Rectal smooth muscle tissue (tissue), 1 donor: ENCODE measurements at regions not wholly inside any gene's neighbourhood (a gene's known extent, or its start where the extent isn't known, plus 50 kb on each side); places are given as distances from the start of the nearest gene placed in this dataset.

Source experiments
- H3K27ac ChIP-seq: one replicate; pipeline ENCODE4 v1.7.0; 2013; ENCODE audit warnings: low read depth, low read length, inconsistent platforms
- H3K27me3 ChIP-seq: one replicate; pipeline ENCODE4 v1.7.0; 2013; ENCODE audit warnings: low read length; ENCODE audit not compliant: control insufficient read depth, insufficient read depth
- H3K36me3 ChIP-seq: one replicate; pipeline ENCODE4 v1.7.0; 2013; ENCODE audit warnings: low read length; ENCODE audit not compliant: control insufficient read depth, insufficient read depth
- H3K4me1 ChIP-seq: one replicate; pipeline ENCODE4 v1.7.0; 2013; ENCODE audit warnings: low read length; ENCODE audit not compliant: control insufficient read depth, insufficient read depth
- H3K4me3 ChIP-seq: one replicate; pipeline ENCODE4 v1.7.0; 2013; ENCODE audit warnings: low read length
- H3K9ac ChIP-seq: one replicate; pipeline ENCODE4 v1.7.0; 2013; ENCODE audit warnings: low read length

GRCh38 chr13:83825676-83826075 is 56.6 kb downstream of the SLITRK1 start:
- H3K4me3 ChIP-seq: no peak overlapping the region
- no peak overlapping the region for H3K27ac ChIP-seq

GRCh38 chr13:83824560-83824959 is 57.7 kb downstream of the SLITRK1 start:
- Histone ChIP-seq H3K36me3 (no peaks in the 10 kb centered on the region), H3K4me3 (no peak overlapping the region), H3K27ac (no peak overlapping the region), H3K9ac (no peak overlapping the region), H3K27me3 (no peaks in the 10 kb centered on the region), H3K4me1 (no peaks in the 10 kb centered on the region)

More at GRCh38 chr13:83825676-83826075, 56.6 kb downstream of the SLITRK1 start:
- Histone ChIP-seq H3K4me1 (peaks cover 3% of the 10 kb centered on the region), H3K27me3 (no peaks in the 10 kb centered on the region), H3K36me3 (no peaks in the 10 kb centered on the region), H3K9ac (no peak overlapping the region)

GRCh38 chr13:83824120-83824519 is 58.2 kb downstream of the SLITRK1 start:
- no peaks in the 10 kb centered on the region for H3K36me3 ChIP-seq
- no peak overlapping the region for H3K27ac ChIP-seq
- no peak overlapping the region for H3K9ac ChIP-seq
- H3K27me3 ChIP-seq: no peaks in the 10 kb centered on the region
- no peaks in the 10 kb centered on the region for H3K4me1 ChIP-seq
- no peak overlapping the region for H3K4me3 ChIP-seq

- Histone ChIP-seq H3K4me1 (no peaks in the 10 kb centered on the region), H3K9ac (no peak overlapping the region), H3K4me3 (no peak overlapping the region), H3K27me3 (no peaks in the 10 kb centered on the region), H3K27ac (no peak overlapping the region), H3K36me3 (no peaks in the 10 kb centered on the region)
Observed at GRCh38 chr13:83819611-83820010, 62.7 kb downstream of the SLITRK1 start.

- H3K27ac ChIP-seq: no peak overlapping the region
- no peak overlapping the region for H3K4me3 ChIP-seq
- no peaks in the 10 kb centered on the region for H3K36me3 ChIP-seq
- no peaks in the 10 kb centered on the region for H3K4me1 ChIP-seq
- no peaks in the 10 kb centered on the region for H3K27me3 ChIP-seq
- no peak overlapping the region for H3K9ac ChIP-seq
Observed at GRCh38 chr13:83819156-83819555, 63.1 kb downstream of the SLITRK1 start.

GRCh38 chr13:83816081-83816480 is 66.2 kb downstream of the SLITRK1 start:
- H3K9ac ChIP-seq: no peak overlapping the region
- H3K27ac ChIP-seq: no peak overlapping the region
- H3K4me1 ChIP-seq: no peaks in the 10 kb centered on the region
- no peak overlapping the region for H3K4me3 ChIP-seq
- no peaks in the 10 kb centered on the region for H3K36me3 ChIP-seq
- no peaks in the 10 kb centered on the region for H3K27me3 ChIP-seq

GRCh38 chr13:83815598-83815997 is 66.7 kb downstream of the SLITRK1 start:
- Histone ChIP-seq H3K9ac (no peak overlapping the region), H3K27me3 (no peaks in the 10 kb centered on the region), H3K36me3 (no peaks in the 10 kb centered on the region), H3K4me1 (no peaks in the 10 kb centered on the region), H3K27ac (no peak overlapping the region), H3K4me3 (no peak overlapping the region)

- Histone ChIP-seq H3K27ac (no peak overlapping the region), H3K4me3 (no peak overlapping the region), H3K9ac (no peak overlapping the region)
Observed at GRCh38 chr13:83810136-83810535, 72.1 kb downstream of the SLITRK1 start.

GRCh38 chr13:83804356-83804962 is 77.8 kb downstream of the SLITRK1 start:
- no peak overlapping the region for H3K27ac ChIP-seq
- no peaks in the 10 kb centered on the region for H3K27me3 ChIP-seq
- no peak overlapping the region for H3K9ac ChIP-seq
- H3K4me1 ChIP-seq: no peaks in the 10 kb centered on the region
- H3K36me3 ChIP-seq: no peaks in the 10 kb centered on the region
- H3K4me3 ChIP-seq: no peak overlapping the region

More at GRCh38 chr13:83810136-83810535, 72.1 kb downstream of the SLITRK1 start:
- Histone ChIP-seq H3K4me1 (no peaks in the 10 kb centered on the region), H3K27me3 (no peaks in the 10 kb centered on the region), H3K36me3 (no peaks in the 10 kb centered on the region)

- Histone ChIP-seq H3K27ac (no peak overlapping the region), H3K27me3 (no peaks in the 10 kb centered on the region), H3K9ac (no peak overlapping the region), H3K36me3 (no peaks in the 10 kb centered on the region), H3K4me3 (no peak overlapping the region), H3K4me1 (no peaks in the 10 kb centered on the region)
Observed at GRCh38 chr13:83798731-83799130, 83.5 kb downstream of the SLITRK1 start.

GRCh38 chr13:83796364-83796763 is 85.9 kb downstream of the SLITRK1 start:
- H3K9ac ChIP-seq: no peak overlapping the region
- no peaks in the 10 kb centered on the region for H3K4me1 ChIP-seq
- no peaks in the 10 kb centered on the region for H3K27me3 ChIP-seq
- H3K27ac ChIP-seq: no peak overlapping the region
- H3K36me3 ChIP-seq: no peaks in the 10 kb centered on the region
- no peak overlapping the region for H3K4me3 ChIP-seq

GRCh38 chr13:83794583-83794982 is 87.7 kb downstream of the SLITRK1 start:
- Histone ChIP-seq H3K27me3 (no peaks in the 10 kb centered on the region), H3K36me3 (no peaks in the 10 kb centered on the region), H3K4me3 (no peak overlapping the region), H3K27ac (no peak overlapping the region), H3K9ac (no peak overlapping the region), H3K4me1 (no peaks in the 10 kb centered on the region)

- no peak overlapping the region for H3K4me3 ChIP-seq
- H3K4me1 ChIP-seq: no peaks in the 10 kb centered on the region
- no peaks in the 10 kb centered on the region for H3K27me3 ChIP-seq
- H3K9ac ChIP-seq: no peak overlapping the region
- H3K36me3 ChIP-seq: no peaks in the 10 kb centered on the region
- no peak overlapping the region for H3K27ac ChIP-seq
Observed at GRCh38 chr13:83780227-83780626, 102.0 kb downstream of the SLITRK1 start.
